Sigmoid colon (tissue), 6 donors: ENCODE measurements at regions not wholly inside any gene's neighbourhood (a gene's known extent, or its start where the extent isn't known, plus 50 kb on each side); places are given as distances from the start of the nearest gene placed in this dataset.

ENCODE experiments used
- DNase-seq: peaks from one replicate; pipeline ENCODE4 v3.0.0-alpha.2; 2019
- H3K27ac ChIP-seq, 4 donors: fragments of 200-600 bp; sonication (generic); one replicate each; pipeline ENCODE4 v1.5.1; 2016 to 2019; ENCODE audit warnings: mild to moderate bottlenecking in 1 of 4
- H3K27me3 ChIP-seq, 3 donors: fragments of 200-600 bp; sonication (generic); one replicate each; pipeline ENCODE4 v1.5.1; 2019; ENCODE audit warnings: mild to moderate bottlenecking in 1 of 3
- H3K36me3 ChIP-seq, 4 donors: fragments of 200-600 bp; sonication (generic); one replicate each; pipeline ENCODE4 v1.5.1; 2016 to 2019
- H3K4me1 ChIP-seq, 4 donors: fragments of 200-600 bp; sonication (generic); one replicate each; pipeline ENCODE4 v1.5.1; 2017 to 2019
- H3K4me3 ChIP-seq, 4 donors: fragments of 200-600 bp; sonication (generic); one replicate each; pipeline ENCODE4 v1.5.1; 2017 to 2019; ENCODE audit warnings: mild to moderate bottlenecking in 2 of 4, moderate library complexity in 1 of 4
- H3K9me3 ChIP-seq, 4 donors: fragments of 200-600 bp in 3 of 4; sonication (generic) in 3 of 4; one replicate each; pipeline versions ENCODE4 v1.5.1 to v1.6.1; 2013 to 2019
- EP300 ChIP-seq, 4 donors: sonication (generic); formaldehyde crosslinking; IDR thresholded peaks; one replicate each; pipeline ENCODE4 v1.6.1; 2017; ENCODE audit warnings: antibody characterized with exemption in 4 of 4
- POLR2A ChIP-seq, 2 donors: fragments of 450-650 bp; IDR thresholded peaks; one replicate each; pipeline ENCODE4 v1.6.1; 2016; ENCODE audit warnings: antibody characterized with exemption in 2 of 2, mild to moderate bottlenecking in 2 of 2, moderate library complexity in 2 of 2
- POLR2AphosphoS5 ChIP-seq, 4 donors: sonication (generic); formaldehyde crosslinking; IDR thresholded peaks; one replicate each; pipeline ENCODE4 v1.6.1; 2017; ENCODE audit warnings: antibody characterized with exemption in 4 of 4
- WGBS, 2 donors: extraction: QIAGEN DNeasy Blood & Tissue Kit; methylation state at CpG; one replicate each; pipeline ENCODE4 v1.1.7; 2013; 5-methylcytosine and 5-hydroxymethylcytosine counted together
- intact Hi-C: fragments of 100-400 bp; cut with DNase I; formaldehyde crosslinking; loops from one replicate; pipeline ENCODE4 v1.15.1; 2023
- TF ChIP-seq, protein P1 (sequence below), 4 experiments: fragments of 450-650 bp in 3 of 4; fragments of 200-600 bp in 1 of 4; IDR thresholded peaks; one replicate each; pipeline ENCODE4 v1.5.1; 2016 to 2019; ENCODE audit warnings: antibody characterized with exemption in 4 of 4, mild to moderate bottlenecking in 3 of 4, moderate library complexity in 2 of 4
- donor health status: healthy with polysubstance abuse.
- donor health status: healthy.

DNA sequence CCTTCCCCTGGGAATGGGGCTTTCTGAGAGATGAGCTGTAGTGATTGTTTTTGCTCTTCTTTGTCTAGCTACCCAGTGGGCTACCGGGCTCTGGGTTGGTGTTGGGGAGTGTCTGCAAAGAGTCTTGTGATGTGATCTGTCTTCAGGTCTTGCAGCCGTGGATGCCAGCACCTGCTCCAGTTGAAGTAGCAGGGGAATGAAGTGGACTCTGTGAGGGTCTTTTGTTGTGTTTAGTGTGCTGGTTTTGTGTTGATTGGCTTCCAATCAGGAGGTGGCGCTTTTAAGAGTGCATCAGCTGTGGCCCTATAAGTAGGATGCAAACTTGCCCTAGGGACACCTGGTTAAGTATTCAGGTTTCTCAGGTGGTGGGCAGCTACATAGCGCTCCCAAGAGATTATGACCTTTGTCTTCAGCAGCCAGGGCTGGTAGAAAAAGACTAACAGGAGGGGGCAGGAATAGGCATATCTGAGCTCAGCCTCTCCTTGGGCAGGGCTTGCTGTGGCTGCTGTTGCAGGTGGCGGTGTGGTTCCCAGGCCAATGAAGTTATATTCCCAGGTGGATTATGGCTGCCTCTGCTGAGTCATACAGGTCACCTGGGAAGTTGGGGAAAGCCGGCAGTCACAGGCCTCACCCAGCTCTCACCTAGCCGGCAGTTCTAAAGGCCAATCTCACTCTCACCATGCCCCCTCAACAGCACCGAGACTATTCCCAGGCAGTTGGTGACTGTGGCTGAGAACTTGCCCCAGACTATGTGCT, 315.7 kb upstream of the C11orf87 start:
- Histone ChIP-seq H3K27ac (no peak overlapping the region), H3K4me3 (no peak overlapping the region), H3K4me1 (no peaks in the 10 kb centered on the region), H3K9me3 (no peaks in the 10 kb centered on the region), H3K27me3 (no peaks in the 10 kb centered on the region), H3K36me3 (no peaks in the 10 kb centered on the region)
- intact Hi-C loops = no loop called here
- TF ChIP-seq POLR2A (IDR thresholded peaks at IDR 0.05) (no peak), POLR2AphosphoS5 (IDR thresholded peaks at IDR 0.05) (no peak), EP300 (IDR thresholded peaks at IDR 0.05) (no peak)
- TF ChIP-seq, protein P1, sequence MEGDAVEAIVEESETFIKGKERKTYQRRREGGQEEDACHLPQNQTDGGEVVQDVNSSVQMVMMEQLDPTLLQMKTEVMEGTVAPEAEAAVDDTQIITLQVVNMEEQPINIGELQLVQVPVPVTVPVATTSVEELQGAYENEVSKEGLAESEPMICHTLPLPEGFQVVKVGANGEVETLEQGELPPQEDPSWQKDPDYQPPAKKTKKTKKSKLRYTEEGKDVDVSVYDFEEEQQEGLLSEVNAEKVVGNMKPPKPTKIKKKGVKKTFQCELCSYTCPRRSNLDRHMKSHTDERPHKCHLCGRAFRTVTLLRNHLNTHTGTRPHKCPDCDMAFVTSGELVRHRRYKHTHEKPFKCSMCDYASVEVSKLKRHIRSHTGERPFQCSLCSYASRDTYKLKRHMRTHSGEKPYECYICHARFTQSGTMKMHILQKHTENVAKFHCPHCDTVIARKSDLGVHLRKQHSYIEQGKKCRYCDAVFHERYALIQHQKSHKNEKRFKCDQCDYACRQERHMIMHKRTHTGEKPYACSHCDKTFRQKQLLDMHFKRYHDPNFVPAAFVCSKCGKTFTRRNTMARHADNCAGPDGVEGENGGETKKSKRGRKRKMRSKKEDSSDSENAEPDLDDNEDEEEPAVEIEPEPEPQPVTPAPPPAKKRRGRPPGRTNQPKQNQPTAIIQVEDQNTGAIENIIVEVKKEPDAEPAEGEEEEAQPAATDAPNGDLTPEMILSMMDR (IDR thresholded peaks at IDR 0.05) = no peak
- WGBS, 2 donors = 80 to 86% methylated on average over 8 of the region's 8 CpGs
- no peak for DNase-seq

- Histone ChIP-seq H3K4me3 (no peak overlapping the region), H3K4me1 (no peaks in the 10 kb centered on the region), H3K27me3 (no peaks in the 10 kb centered on the region), H3K27ac (no peak overlapping the region), H3K9me3 (no peaks in the 10 kb centered on the region), H3K36me3 (no peaks in the 10 kb centered on the region)
- DNase-seq = no peak
- TF ChIP-seq POLR2AphosphoS5 (IDR thresholded peaks at IDR 0.05) (no peak), EP300 (IDR thresholded peaks at IDR 0.05) (no peak), POLR2A (IDR thresholded peaks at IDR 0.05) (no peak)
- TF ChIP-seq, protein P1 (IDR thresholded peaks at IDR 0.05) = no peak
- intact Hi-C loops = no loop called here
- 44 to 63% methylated on average over 3 of the region's 3 CpGs for WGBS, 2 donors
Measured at GRCh38 chr11:109109150-109109549, 312.8 kb upstream of the C11orf87 start.

DNA sequence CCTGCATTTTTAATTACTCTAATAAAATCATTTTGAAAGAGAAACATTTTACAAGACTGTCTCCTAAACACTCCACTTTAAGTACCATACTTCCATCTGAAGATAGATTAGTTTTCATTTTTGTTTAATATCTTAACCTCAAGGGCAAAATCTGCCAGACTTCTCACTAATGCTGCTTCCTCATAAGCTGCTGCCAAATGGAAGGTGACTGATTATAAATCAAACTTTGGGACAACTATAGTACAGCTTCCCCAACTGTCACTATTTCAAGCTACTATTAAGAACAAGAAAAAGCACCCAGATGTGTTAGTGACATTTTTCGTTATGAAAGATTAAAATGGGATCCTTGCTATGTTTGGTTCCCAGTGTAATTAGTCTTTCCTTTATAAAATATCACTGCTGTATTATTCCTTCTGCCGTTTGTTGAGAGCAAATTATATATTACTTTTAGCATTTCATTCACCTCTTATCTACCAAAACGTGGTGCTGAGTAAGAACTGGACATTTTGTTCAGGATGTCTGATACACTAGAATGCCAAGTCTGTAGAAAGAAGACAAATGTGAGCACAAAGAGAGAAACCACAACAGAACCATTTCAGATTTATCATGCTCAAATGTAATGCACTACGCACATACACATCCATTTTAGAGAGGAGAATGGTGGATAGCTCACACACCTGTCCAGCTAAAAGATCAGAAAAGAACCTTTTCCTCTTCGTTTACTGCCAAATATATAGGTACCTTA, 312.2 kb upstream of the C11orf87 start:
- intact Hi-C loops = no loop called here
- H3K9me3 ChIP-seq = no peaks in the 10 kb centered on the region
- no peak overlapping the region for H3K4me3 ChIP-seq
- no peak overlapping the region for H3K27ac ChIP-seq
- H3K36me3 ChIP-seq = no peaks in the 10 kb centered on the region
- no peaks in the 10 kb centered on the region for H3K4me1 ChIP-seq
- no peak for TF ChIP-seq EP300 (IDR thresholded peaks at IDR 0.05)
- TF ChIP-seq POLR2A (IDR thresholded peaks at IDR 0.05) = no peak
- TF ChIP-seq, protein P1 (IDR thresholded peaks at IDR 0.05) = no peak
- no peak for TF ChIP-seq POLR2AphosphoS5 (IDR thresholded peaks at IDR 0.05)
- no peaks in the 10 kb centered on the region for H3K27me3 ChIP-seq
- WGBS, 2 donors = 45 to 48% methylated on average over 5 of the region's 5 CpGs
- DNase-seq = no peak

DNA sequence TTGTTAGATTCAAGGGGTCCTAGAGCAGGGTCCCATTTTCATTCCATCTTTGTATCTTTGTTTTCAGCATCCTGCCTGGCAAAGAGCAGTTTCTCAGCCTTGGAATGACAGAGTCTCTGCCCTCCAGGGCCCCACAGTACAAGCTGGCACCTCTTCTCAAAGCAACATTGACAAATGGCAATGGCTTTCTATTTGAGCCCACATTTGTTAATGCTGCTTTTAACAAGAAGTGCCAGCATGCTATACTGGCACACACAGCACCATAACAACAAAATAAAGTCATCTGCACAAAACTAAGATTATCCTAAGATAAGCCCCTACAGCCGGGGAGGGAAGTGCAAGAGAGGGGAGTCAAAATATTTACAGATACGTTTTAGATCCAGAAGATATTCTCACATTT, 309.7 kb upstream of the C11orf87 start:
- no peak for TF ChIP-seq POLR2AphosphoS5 (IDR thresholded peaks at IDR 0.05)
- TF ChIP-seq POLR2A (IDR thresholded peaks at IDR 0.05) = no peak
- no peak for TF ChIP-seq EP300 (IDR thresholded peaks at IDR 0.05)
- TF ChIP-seq, protein P1 (IDR thresholded peaks at IDR 0.05) = no peak
- WGBS, 2 donors = 18 to 28% methylated on average over 2 of the region's 2 CpGs

More for the DNA sequence above, 309.7 kb upstream of the C11orf87 start:
- H3K27ac ChIP-seq = no peak overlapping the region
- DNase-seq = no peak
- no peaks in the 10 kb centered on the region for H3K9me3 ChIP-seq
- intact Hi-C loops = no loop called here
- H3K4me3 ChIP-seq = no peak overlapping the region
- no peaks in the 10 kb centered on the region for H3K27me3 ChIP-seq
- no peaks in the 10 kb centered on the region for H3K4me1 ChIP-seq
- H3K36me3 ChIP-seq = no peaks in the 10 kb centered on the region
